ENCODE measurements at regions not wholly inside any gene's neighbourhood (a gene's known extent, or its start where the extent isn't known, plus 50 kb on each side); places are given as distances from the start of the nearest gene placed in this dataset.

DNA sequence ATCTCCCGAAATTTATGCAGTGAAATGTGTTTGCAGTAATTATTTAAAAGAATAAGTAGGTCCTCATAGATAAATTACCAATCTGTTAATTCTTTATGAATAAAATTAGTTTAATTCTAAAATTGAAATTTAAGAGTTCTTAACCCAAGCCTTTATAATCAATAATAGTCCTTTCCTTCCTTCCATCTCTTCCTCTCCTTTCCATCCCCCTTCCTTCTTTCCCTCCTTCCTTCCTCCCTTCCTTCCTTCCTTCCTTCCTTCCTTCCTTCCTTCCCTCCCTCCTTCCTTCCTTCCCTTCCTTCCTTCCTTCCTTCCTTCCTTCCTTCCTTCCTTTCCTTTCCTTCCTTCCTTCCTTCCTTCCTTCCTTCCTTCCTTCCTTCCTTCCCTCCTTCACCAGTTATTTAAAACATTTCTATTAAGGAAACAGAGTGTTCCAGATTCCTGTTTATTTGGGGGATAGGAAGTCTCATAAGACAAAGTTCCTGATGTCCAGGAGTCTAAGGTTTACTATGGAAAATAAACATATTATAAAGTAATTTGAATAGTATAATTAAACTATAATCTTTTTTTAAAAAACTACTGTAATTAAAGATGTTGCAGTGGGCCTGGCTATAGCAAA, 285.3 kb upstream of the NOX3 start:
- no peak for DNase-seq (ENCODE audit: low spot score)
- POLR2A ChIA-PET (ENCODE audit: low non-redundant PET): no interaction called here
- CTCF ChIA-PET: no interaction called here
- no peak overlapping the region for H3K27ac ChIP-seq
- TF ChIP-seq, protein P1, sequence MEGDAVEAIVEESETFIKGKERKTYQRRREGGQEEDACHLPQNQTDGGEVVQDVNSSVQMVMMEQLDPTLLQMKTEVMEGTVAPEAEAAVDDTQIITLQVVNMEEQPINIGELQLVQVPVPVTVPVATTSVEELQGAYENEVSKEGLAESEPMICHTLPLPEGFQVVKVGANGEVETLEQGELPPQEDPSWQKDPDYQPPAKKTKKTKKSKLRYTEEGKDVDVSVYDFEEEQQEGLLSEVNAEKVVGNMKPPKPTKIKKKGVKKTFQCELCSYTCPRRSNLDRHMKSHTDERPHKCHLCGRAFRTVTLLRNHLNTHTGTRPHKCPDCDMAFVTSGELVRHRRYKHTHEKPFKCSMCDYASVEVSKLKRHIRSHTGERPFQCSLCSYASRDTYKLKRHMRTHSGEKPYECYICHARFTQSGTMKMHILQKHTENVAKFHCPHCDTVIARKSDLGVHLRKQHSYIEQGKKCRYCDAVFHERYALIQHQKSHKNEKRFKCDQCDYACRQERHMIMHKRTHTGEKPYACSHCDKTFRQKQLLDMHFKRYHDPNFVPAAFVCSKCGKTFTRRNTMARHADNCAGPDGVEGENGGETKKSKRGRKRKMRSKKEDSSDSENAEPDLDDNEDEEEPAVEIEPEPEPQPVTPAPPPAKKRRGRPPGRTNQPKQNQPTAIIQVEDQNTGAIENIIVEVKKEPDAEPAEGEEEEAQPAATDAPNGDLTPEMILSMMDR (conservative IDR thresholded peaks at IDR 0.05; ENCODE audit: low read depth): no peak

DNA sequence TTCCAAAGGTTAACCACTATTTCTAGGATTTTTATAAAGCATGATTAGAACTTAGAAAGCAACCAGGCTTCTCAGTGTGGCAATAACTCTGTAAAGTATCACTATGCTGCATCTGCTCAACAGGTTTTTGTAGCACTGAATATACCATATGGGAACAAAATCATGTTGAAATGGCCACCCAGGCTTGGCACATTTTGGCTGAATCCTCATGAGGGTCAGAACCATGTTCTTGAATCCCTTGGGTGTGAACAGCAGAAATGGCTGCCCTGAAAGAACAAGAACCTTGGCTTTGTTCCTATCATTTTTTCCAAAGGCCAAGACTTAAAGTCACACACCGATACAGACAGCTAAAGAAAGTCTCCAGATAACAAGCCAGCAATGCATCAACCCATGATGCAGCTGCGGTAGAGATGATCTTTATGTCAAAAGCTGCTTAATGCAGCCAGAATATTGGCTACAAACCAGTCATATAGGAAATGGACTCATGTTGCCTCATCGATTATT, 283.0 kb upstream of the NOX3 start:
- no peak for DNase-seq (ENCODE audit: low spot score)
- ChIA-PET CTCF (no interaction called here), POLR2A (ENCODE audit: low non-redundant PET) (no interaction called here)
- H3K27ac ChIP-seq: no peak overlapping the region
- TF ChIP-seq, protein P1 (conservative IDR thresholded peaks at IDR 0.05; ENCODE audit: low read depth): no peak

DNA sequence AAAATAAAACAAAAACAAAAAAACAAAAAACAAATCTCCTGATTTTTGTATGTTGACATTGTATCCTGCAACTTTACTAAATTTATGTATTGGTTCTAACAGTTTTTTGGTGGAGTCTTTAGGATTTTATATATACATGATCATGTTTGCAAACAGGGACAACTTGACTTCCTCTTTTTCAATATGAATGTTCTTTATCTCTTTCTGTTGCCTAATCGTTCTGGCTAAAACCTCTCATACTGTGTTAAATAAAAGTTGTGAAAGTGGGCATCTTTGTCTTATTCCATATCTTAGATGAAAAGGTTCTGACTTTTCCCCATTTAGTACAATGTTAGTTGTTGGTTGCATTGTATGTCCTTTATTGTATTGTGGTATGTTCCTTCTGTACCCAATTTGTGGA, 261.7 kb upstream of the NOX3 start:
- ChIA-PET CTCF (interaction anchor here (0.6 kb wide), 1 partner anchor 35 kb away, joined by 4 read pairs; no protein-coding TSS in a partner anchor), POLR2A (ENCODE audit: low non-redundant PET) (no interaction called here)
- DNase-seq (ENCODE audit: low spot score): no peak
- H3K27ac ChIP-seq: no peak overlapping the region
- TF ChIP-seq, protein P1 (conservative IDR thresholded peaks at IDR 0.05; ENCODE audit: low read depth): no peak

DNA sequence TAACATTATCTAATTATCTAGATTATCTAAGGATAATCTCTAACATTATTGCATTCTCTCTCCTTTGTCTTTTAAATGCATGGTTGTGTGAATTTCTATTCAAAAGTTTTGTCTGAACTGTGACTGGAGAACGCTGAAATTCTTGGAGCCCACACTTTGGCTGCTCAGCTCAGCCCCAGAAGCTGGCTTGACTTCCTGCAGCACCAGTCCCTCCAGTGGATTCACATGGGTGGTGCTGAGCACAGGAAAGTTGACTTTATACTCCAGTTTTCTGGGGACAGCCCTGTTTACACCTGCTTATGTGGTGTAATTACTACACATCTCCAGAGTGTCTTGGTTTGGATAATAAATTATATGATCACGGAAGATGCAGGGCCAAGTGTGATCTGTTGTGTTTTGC, 255.1 kb upstream of the NOX3 start:
- H3K27ac ChIP-seq: no peak overlapping the region
- TF ChIP-seq, protein P1 (conservative IDR thresholded peaks at IDR 0.05; ENCODE audit: low read depth): no peak
- POLR2A ChIA-PET (ENCODE audit: low non-redundant PET): no interaction called here
- CTCF ChIA-PET: no interaction called here
- DNase-seq (ENCODE audit: low spot score): no peak

DNA sequence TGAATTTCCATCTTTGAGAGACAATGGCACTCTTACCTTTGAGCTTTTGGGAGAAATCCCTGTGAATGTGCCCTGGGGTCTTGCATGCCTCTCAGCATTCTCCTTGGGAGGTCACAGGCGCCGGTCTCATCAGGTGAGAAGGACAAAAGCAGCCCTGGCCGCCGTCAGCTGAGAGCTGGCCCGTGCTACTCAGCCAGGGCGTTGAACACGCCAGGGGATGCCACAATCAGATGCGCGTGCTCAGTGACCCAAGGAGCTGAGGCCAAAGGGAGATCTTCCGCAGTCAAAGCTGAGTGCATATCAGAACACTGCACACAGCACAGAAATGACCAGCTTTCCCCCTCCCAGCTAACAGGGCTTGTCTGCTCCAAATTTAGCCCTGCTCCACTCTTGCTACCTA, 253.6 kb upstream of the NOX3 start:
- TF ChIP-seq, protein P1 (conservative IDR thresholded peaks at IDR 0.05; ENCODE audit: low read depth): no peak
- ChIA-PET CTCF (interaction anchor here (0.6 kb wide), 1 partner anchor 74 kb away, joined by 3 read pairs; no protein-coding TSS in a partner anchor), POLR2A (ENCODE audit: low non-redundant PET) (no interaction called here)
- no peak for DNase-seq (ENCODE audit: low spot score)
- no peak overlapping the region for H3K27ac ChIP-seq

DNA sequence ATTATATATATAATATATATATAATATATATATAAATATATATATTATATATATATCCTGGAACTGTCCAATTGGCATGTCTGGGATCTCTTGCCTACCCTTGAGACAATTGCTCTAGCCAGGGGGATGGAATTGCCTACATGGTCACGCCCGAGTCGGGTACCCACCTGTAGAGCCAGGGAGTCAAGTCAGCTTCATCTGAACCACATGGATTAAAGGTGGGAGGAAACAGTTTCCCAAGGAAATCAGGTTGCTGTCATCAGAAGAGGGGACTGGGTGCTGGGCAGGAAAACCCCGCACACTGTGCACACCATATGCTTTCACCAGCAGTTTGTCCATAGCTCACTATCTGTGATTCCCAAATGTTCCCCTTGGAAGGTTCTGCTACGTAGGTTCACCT, 252.5 kb upstream of the NOX3 start:
- ChIA-PET CTCF (no interaction called here), POLR2A (ENCODE audit: low non-redundant PET) (no interaction called here)
- no peak overlapping the region for H3K27ac ChIP-seq
- DNase-seq (ENCODE audit: low spot score): no peak
- TF ChIP-seq, protein P1 (conservative IDR thresholded peaks at IDR 0.05; ENCODE audit: low read depth): no peak

Data from RWPE1 (cell line).